Colonic mucosa (tissue), 4 donors: ENCODE measurements at regions not wholly inside any gene's neighbourhood (a gene's known extent, or its start where the extent isn't known, plus 50 kb on each side); places are given as distances from the start of the nearest gene placed in this dataset.

Experiments used
- DNase-seq: peaks from one replicate; pipeline ENCODE4 v3.0.0-alpha.2; 2020
- H3K27ac ChIP-seq: fragments of 200-600 bp; one replicate; pipeline ENCODE4 v1.8.0; 2021
- H3K27me3 ChIP-seq: fragments of 200-600 bp; one replicate; pipeline ENCODE4 v1.8.0; 2021
- H3K36me3 ChIP-seq: fragments of 200-600 bp; one replicate; pipeline ENCODE4 v1.8.0; 2021
- H3K4me1 ChIP-seq: fragments of 200-600 bp; one replicate; pipeline ENCODE4 v1.8.0; 2021; ENCODE audit warnings: mild to moderate bottlenecking
- H3K4me3 ChIP-seq: fragments of 200-600 bp; one replicate; pipeline ENCODE4 v1.8.0; 2021
- H3K9ac ChIP-seq, 2 donors: one replicate each; pipeline ENCODE4 v1.7.0; 2013; ENCODE audit warnings: control low read depth in 2 of 2, low read depth in 2 of 2, low read length in 2 of 2
- H3K9me3 ChIP-seq: fragments of 200-600 bp; one replicate; pipeline ENCODE4 v1.8.0; 2021
- intact Hi-C: fragments of 100-400 bp; cut with DNase I; formaldehyde crosslinking; loops from one replicate; pipeline ENCODE4 v1.14.1; 2022
- TF ChIP-seq, protein P1 (sequence below): fragments of 200-600 bp; IDR thresholded peaks from one replicate; pipeline ENCODE4 v1.8.0; 2022; ENCODE audit warnings: antibody characterized with exemption, mild to moderate bottlenecking
- donor health status: healthy.
- donor health status: DM: no; HTN: no; CAD: no.
- donor health status: DM: no; HTN: no; CAD: no.

DNA sequence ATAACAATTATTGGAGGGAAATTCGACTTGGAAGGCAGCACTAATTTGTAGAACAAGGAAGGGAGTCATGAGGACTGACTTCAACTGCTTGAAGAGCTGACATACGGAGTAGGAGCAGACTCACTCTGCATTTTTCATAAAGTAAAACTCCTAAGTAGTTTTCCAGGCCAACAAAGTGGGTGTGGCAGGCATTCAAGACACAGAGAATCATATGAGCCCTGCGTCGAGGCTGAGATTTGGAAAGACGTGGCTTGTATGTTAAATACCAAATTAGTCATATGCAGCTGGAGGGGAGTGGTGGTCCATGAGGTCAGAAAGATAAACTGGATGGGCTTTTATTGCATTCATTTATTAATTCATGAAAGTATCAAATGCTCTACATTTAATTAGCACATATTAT is 255.7 kb upstream of the JUN start:
- intact Hi-C loops: no loop called here
- H3K27me3 ChIP-seq: no peaks in the 10 kb centered on the region
- H3K4me3 ChIP-seq: no peak overlapping the region
- no peaks in the 10 kb centered on the region for H3K9me3 ChIP-seq
- no peak overlapping the region for H3K9ac ChIP-seq
- H3K4me1 ChIP-seq: no peaks in the 10 kb centered on the region
- TF ChIP-seq, protein P1, sequence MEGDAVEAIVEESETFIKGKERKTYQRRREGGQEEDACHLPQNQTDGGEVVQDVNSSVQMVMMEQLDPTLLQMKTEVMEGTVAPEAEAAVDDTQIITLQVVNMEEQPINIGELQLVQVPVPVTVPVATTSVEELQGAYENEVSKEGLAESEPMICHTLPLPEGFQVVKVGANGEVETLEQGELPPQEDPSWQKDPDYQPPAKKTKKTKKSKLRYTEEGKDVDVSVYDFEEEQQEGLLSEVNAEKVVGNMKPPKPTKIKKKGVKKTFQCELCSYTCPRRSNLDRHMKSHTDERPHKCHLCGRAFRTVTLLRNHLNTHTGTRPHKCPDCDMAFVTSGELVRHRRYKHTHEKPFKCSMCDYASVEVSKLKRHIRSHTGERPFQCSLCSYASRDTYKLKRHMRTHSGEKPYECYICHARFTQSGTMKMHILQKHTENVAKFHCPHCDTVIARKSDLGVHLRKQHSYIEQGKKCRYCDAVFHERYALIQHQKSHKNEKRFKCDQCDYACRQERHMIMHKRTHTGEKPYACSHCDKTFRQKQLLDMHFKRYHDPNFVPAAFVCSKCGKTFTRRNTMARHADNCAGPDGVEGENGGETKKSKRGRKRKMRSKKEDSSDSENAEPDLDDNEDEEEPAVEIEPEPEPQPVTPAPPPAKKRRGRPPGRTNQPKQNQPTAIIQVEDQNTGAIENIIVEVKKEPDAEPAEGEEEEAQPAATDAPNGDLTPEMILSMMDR: no peak
- no peak overlapping the region for H3K27ac ChIP-seq
- DNase-seq: no peak
- no peaks in the 10 kb centered on the region for H3K36me3 ChIP-seq

DNA sequence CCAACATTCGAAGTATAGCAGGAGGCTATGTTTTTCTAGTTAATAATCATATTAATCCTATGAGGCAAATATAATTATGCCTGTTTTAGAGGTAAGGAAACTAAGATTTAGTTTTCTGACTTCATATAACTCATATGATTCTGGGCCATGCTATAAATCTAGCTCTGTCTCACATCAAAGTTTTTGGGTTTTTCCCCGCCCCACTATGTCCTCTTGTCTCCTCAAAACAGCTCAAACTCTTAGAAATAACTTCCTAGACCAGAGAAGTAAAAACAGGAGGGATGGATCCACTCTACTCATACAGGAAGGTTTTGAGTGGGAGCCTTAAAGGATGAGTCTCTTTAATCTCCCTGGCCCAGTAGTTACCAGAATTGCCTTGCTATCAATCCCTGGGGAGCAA is 256.4 kb upstream of the FGGY start:
- no peak for DNase-seq
- Histone ChIP-seq H3K36me3 (no peaks in the 10 kb centered on the region), H3K9ac (no peak overlapping the region), H3K4me3 (no peak overlapping the region), H3K27ac (no peak overlapping the region), H3K27me3 (no peaks in the 10 kb centered on the region), H3K9me3 (no peaks in the 10 kb centered on the region), H3K4me1 (no peaks in the 10 kb centered on the region)
- TF ChIP-seq, protein P1: no peak
- intact Hi-C loops: no loop called here

DNA sequence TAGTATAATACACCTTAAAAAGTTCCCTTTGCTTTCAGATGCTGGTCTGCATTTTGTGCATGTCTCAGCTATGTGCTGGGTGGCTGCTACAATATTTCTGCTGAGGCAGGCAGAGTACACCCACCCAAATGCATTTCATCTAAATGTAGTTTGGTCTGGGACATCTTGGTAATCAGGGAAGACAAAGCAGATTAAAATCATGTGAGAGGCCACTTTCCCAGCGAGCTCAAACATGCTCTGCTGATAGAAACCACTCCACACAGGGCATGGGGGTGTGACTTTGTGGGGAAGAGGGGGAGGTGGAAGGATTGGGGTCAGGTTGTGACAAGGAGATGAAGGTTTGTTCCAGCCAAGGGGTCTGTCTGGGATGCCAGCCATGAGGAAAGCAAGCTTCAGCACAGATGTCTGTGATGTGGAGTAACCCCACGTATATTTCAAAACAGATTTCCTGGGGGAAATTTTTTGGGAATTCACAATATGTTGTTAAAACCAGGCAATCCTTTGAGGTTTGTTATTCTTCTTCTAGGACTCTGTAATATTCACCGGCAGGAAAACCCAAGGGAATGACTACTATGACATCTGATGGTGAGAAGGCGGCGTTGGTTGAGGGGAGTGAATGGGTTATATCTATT is 255.1 kb upstream of the FGGY start:
- Histone ChIP-seq H3K4me1 (no peaks in the 10 kb centered on the region), H3K4me3 (no peak overlapping the region), H3K27ac (no peak overlapping the region), H3K36me3 (no peaks in the 10 kb centered on the region), H3K9ac (no peak overlapping the region), H3K27me3 (no peaks in the 10 kb centered on the region), H3K9me3 (no peaks in the 10 kb centered on the region)
- TF ChIP-seq, protein P1: no peak
- DNase-seq: no peak
- intact Hi-C loops: no loop called here

DNA sequence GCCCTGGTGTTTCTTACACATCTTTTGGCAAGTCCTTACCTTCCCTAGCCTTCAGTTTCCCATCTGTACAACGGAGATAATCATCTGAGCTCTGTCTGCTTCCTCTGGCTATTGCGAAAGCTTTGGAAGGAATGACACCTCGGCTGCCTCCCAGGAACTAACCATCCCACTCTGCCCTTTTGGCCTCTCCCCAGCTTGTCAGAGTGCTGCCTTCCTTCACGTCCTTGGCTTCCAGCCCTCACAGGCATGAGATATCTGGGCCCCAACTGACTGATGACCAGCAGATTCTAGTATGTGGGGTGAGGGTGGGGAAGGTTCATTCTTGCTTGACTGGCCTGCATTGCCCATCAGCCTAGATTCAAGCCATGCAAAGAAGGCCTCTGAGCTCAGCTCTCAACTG is 253.1 kb upstream of the FGGY start:
- TF ChIP-seq, protein P1: no peak
- no peaks in the 10 kb centered on the region for H3K9me3 ChIP-seq
- H3K27me3 ChIP-seq: no peaks in the 10 kb centered on the region
- no peak overlapping the region for H3K4me3 ChIP-seq
- no peak overlapping the region for H3K9ac ChIP-seq
- H3K36me3 ChIP-seq: no peaks in the 10 kb centered on the region
- peak; percentile 75 for DNase-seq
- no peaks in the 10 kb centered on the region for H3K4me1 ChIP-seq
- H3K27ac ChIP-seq: no peak overlapping the region
- intact Hi-C loops: no loop called here

DNA sequence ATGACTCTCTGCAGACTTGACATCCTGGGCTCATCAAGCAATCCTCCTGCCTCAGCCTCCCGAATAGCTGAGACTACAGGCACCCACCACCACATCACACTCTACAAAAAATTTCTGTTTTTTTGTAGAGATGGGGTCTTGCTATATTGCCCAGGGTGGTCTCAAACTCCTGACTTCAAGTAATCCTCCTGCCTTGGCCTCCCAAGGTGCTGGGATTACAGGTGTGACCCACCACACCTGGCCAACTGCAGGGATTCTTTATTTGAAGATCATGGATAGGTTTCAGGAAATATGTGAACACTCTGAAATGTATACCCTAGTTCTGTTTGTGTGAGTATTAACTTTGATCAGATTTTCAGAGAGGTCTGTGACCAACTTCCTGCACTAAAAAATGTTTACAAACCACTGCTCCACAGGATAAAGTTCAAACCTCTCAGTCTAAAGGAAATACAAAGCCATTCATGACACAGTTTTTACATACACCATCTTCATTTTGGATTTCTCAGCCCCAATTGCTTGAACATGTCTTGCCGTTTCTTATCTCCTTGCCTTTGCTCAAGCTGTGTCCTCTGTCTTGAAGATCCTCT is 252.3 kb upstream of the FGGY start:
- Histone ChIP-seq H3K9me3 (no peaks in the 10 kb centered on the region), H3K36me3 (no peaks in the 10 kb centered on the region), H3K4me3 (no peak overlapping the region), H3K27ac (peak overlapping the region; percentile 40), H3K27me3 (no peaks in the 10 kb centered on the region), H3K9ac (no peak overlapping the region), H3K4me1 (no peaks in the 10 kb centered on the region)
- no peak for DNase-seq
- intact Hi-C loops: no loop called here
- TF ChIP-seq, protein P1: no peak
